ENCODE measurements at regions not wholly inside any gene's neighbourhood (a gene's known extent, or its start where the extent isn't known, plus 50 kb on each side); places are given as distances from the start of the nearest gene placed in this dataset.
"Not testable (repeated sequence)": the region's sequence is repeated elsewhere in the genome, so short reads cannot be mapped to it uniquely, and the experiment has no call there.

DNA sequence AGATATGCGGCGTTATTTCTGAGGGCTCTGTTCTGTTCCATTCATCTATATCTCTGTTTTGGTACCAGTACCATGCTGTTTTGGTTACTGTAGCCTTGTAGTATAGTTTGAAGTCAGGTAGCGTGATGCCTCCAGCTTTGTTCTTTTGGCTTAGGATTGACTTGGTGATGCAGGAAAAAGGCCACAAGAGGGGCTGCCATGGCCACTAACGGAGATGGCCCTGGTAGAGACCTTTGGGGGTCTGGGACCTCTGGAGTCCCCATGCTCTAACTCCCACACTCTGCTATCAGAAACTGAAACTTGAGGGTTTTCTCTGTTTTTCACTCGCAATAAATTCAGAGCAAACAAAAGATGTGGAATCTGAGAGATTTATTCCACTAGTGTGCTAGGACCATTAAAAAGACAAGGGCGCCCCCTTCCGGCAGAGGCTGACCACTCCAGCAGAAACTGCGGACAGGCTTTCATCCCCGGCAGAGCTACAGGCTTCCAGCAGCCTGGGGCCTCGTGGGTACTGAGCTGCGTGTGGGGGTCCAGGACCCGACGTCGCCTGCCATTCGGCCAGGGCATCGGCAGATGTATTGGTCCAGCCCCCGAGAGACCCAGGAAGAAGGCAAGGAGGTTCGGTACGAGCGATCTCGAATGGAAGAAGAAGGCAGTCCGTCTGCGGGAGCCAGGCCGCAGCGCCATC is 775.1 kb downstream of the EPHA7 start:
- H3K27me3 ChIP-seq; intact Hi-C loops (cut with DNase I); H3K36me3 ChIP-seq; H3K27ac ChIP-seq; H3K4me3 ChIP-seq (replicated peaks in 1 of 3); H3K4me1 ChIP-seq; H3K9me3 ChIP-seq: not testable (repeated sequence)
- 69 to 75% methylated on average over 25 of the region's 25 CpGs for WGBS, 2 donors
- DNase-seq = peak; percentile 2 to 4
- TF ChIP-seq, protein P1, sequence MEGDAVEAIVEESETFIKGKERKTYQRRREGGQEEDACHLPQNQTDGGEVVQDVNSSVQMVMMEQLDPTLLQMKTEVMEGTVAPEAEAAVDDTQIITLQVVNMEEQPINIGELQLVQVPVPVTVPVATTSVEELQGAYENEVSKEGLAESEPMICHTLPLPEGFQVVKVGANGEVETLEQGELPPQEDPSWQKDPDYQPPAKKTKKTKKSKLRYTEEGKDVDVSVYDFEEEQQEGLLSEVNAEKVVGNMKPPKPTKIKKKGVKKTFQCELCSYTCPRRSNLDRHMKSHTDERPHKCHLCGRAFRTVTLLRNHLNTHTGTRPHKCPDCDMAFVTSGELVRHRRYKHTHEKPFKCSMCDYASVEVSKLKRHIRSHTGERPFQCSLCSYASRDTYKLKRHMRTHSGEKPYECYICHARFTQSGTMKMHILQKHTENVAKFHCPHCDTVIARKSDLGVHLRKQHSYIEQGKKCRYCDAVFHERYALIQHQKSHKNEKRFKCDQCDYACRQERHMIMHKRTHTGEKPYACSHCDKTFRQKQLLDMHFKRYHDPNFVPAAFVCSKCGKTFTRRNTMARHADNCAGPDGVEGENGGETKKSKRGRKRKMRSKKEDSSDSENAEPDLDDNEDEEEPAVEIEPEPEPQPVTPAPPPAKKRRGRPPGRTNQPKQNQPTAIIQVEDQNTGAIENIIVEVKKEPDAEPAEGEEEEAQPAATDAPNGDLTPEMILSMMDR (IDR thresholded peaks at IDR 0.05) = peak in 1 of 6 experiments; percentile 4

DNA sequence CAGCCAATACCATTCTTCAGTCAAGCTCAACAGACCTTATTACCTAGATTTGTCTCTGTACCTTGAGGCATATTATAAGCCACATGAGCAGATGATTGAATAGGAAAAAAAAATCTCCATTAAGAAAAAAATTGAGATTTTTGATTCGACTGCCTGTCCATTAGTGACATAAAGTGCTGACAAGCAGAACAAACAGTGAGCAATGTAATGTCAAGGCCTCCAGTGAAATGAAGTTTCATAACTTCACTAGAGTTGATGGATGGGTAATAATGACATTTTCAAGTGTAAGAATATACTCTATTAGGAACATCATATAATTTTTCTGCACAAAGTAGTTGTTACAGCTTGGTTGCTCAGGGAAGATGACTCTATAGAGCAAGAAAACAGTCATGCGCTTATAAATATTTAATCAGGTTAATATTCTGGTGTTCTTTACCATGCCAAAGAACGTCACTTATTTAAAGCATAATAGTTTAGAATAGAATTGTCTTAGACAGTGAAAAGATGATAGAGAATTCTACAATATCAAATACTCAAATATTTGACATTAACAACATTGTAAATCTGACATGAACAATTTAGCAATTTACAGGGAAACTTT is 783.7 kb downstream of the EPHA7 start:
- intact Hi-C loops (cut with DNase I) = no loop called here
- Histone ChIP-seq H3K4me3 (replicated peaks in 1 of 3) (no peak overlapping the region), H3K27me3 (no peaks in the 10 kb centered on the region), H3K9me3 (no peaks in the 10 kb centered on the region), H3K27ac (no peak overlapping the region), H3K4me1 (no peaks in the 10 kb centered on the region), H3K36me3 (no peaks in the 10 kb centered on the region)
- no peak for DNase-seq
- TF ChIP-seq, protein P1 (IDR thresholded peaks at IDR 0.05) = no peak
- TF ChIP-seq POLR2A (IDR thresholded peaks at IDR 0.05) = no peak
- WGBS, 2 donors = 86 to 95% methylated on average over 3 of the region's 3 CpGs

DNA sequence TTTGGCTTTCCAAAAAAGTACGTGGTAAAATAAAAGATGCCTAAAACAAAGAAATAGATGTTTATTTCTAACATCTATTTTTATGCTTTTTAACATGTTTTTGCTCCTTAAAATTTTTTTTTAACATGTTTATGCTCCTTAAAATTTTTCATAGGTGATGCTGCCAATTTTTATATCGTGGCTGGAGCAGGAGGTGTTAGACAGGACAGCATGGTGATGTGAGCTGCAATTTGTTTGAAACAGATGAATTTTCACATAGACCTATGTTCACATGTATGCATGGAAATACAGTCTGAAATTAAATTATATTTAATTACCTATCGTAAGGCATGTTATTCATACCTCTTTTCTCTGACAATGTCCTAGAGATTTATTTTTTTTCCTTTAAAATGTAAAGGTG is 784.8 kb downstream of the EPHA7 start:
- 55 to 56% methylated on average over 3 of the region's 3 CpGs for WGBS, 2 donors
- Histone ChIP-seq H3K4me3 (replicated peaks in 1 of 3) (no peak overlapping the region), H3K9me3 (no peaks in the 10 kb centered on the region), H3K27me3 (no peaks in the 10 kb centered on the region), H3K36me3 (no peaks in the 10 kb centered on the region), H3K4me1 (no peaks in the 10 kb centered on the region), H3K27ac (no peak overlapping the region)
- TF ChIP-seq, protein P1 (IDR thresholded peaks at IDR 0.05) = no peak
- TF ChIP-seq POLR2A (IDR thresholded peaks at IDR 0.05) = no peak
- no peak for DNase-seq
- intact Hi-C loops (cut with DNase I) = no loop called here

DNA sequence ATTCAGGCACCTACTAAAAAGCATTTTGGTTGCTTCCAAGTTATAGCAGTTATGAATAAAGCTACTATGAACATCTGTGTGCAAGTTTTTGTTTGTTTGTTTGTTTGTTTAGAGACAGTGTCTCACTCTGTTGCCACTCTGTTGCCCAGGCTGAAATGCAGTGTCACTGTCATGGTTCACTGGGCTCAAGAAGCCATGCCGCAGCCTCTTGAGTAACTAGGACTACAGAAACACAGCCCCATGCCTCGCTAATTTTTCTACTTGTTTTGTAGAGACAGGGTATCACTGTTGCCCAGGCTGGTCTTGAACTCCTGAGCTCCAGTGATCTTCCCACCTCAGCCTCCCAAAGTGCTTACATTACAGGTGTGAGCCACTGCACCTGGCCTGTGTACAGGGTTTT is 795.9 kb downstream of the EPHA7 start:
- Histone ChIP-seq H3K4me3 (replicated peaks in 1 of 3) (no peak overlapping the region), H3K4me1 (no peaks in the 10 kb centered on the region), H3K27ac (no peak overlapping the region), H3K36me3 (no peaks in the 10 kb centered on the region), H3K27me3 (no peaks in the 10 kb centered on the region), H3K9me3 (no peaks in the 10 kb centered on the region)
- TF ChIP-seq, protein P1 (IDR thresholded peaks at IDR 0.05) = no peak
- TF ChIP-seq POLR2A (IDR thresholded peaks at IDR 0.05) = no peak
- 35 to 39% methylated on average over 2 of the region's 2 CpGs for WGBS, 2 donors
- intact Hi-C loops (cut with DNase I) = no loop called here
- no peak for DNase-seq

DNA sequence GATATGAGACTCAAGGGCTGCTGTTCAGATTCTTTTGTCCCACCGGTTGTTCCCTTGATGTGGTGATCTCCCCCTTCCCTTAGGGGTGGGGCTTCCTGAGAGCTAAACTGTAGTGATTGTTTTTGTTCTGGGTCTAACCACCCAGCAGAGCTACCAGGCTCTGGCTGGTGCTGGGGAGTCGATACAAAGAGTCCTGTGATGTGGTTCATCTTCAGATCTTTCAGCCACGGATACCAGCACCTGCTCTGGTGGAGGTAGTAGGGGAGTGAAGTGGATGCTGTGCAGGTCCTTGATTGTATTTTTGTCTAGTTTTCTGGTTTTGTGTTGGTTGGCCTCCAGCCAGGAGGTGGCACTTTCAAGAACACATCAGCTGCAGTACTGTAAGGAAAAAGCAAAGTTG is 801.6 kb downstream of the EPHA7 start:
- no peak for TF ChIP-seq POLR2A (IDR thresholded peaks at IDR 0.05)
- TF ChIP-seq, protein P1 (IDR thresholded peaks at IDR 0.05) = no peak

More for the DNA sequence above, 801.6 kb downstream of the EPHA7 start:
- Histone ChIP-seq H3K36me3 (no peaks in the 10 kb centered on the region), H3K27ac (no peak overlapping the region), H3K4me3 (replicated peaks in 1 of 3) (no peak overlapping the region), H3K9me3 (no peaks in the 10 kb centered on the region), H3K27me3 (no peaks in the 10 kb centered on the region), H3K4me1 (no peaks in the 10 kb centered on the region)
- intact Hi-C loops (cut with DNase I) = no loop called here
- 74 to 75% methylated on average over 3 of the region's 3 CpGs for WGBS, 2 donors
- DNase-seq = no peak

Data from thyroid gland (tissue), 4 donors.